ENCODE measurements at regions not wholly inside any gene's neighbourhood (a gene's known extent, or its start where the extent isn't known, plus 50 kb on each side); places are given as distances from the start of the nearest gene placed in this dataset.

DNA sequence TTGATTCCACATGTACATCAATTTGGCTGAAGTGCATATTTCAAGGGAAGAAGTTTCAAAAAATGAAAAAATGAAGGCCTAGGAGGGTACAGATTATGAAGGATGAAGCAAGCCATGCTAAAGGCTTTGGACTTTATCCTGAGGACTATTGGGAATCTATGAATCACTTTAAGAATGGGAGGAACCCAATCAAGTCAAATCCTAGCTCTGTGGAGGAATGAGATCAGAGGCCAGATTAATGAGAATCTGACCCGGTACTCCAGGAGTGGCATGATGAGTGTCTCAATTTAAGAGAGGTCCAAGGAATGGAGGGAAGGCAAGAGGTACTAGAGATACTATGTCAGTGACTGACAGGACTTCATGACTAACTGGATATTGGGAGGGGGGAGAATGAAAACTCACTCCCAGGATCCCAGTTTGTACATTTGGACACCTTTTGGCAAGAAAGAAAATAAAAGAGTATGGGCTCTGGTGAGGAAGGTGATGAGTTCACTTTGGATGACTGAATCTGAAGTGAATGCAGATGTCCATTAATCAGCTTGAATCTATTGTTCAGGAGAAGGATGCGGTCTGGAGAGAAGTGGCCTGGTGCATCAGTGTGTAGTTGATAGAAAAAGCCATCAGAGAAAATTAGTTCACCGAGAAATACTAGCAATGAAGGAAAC, 349.0 kb downstream of the EFNB2 start:
- no peak for TF ChIP-seq POLR2AphosphoS5 (IDR thresholded peaks at IDR 0.05; ENCODE audit: low read depth, low read length)
- TF ChIP-seq POU2F2 (IDR thresholded peaks at IDR 0.05; ENCODE audit: low read depth, low read length) = no peak
- no peak for TF ChIP-seq SPI1 (IDR thresholded peaks at IDR 0.05; ENCODE audit: low read depth, low read length)
- TF ChIP-seq PAX5 (IDR thresholded peaks at IDR 0.05; ENCODE audit: insufficient read depth, low read length, severe bottlenecking) = no peak
- FAIRE-seq (no peak), DNase-seq (ENCODE audit: insufficient read length, low spot score) (no peak)

DNA sequence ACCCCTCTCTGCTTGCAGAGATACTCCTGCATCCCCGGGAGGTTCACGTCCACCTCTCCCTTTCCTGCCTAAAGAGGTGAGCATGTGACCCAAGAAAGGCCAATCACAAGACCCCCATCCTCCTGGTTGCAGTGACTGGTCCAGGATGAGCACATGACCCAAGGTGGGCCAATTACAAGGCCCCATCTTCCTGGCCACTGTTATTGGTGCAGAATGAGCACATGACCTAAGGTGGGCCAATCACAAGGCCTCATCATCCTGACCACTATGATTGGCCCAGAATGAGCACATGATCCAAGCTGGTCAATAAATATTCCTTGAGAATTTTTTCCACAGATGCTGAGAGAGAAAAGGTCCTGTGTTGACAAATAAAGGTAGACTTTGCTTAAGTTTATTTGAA, 350.7 kb downstream of the EFNB2 start:
- FAIRE-seq (no peak), DNase-seq (ENCODE audit: insufficient read length, low spot score) (no peak)
- TF ChIP-seq TAF1 (IDR thresholded peaks at IDR 0.05; ENCODE audit: low read depth, low read length) (no peak), PAX5 (IDR thresholded peaks at IDR 0.05; ENCODE audit: insufficient read depth, low read length, severe bottlenecking) (no peak), POU2F2 (IDR thresholded peaks at IDR 0.05; ENCODE audit: low read depth, low read length) (no peak), POLR2AphosphoS5 (IDR thresholded peaks at IDR 0.05; ENCODE audit: low read depth, low read length) (no peak), SPI1 (IDR thresholded peaks at IDR 0.05; ENCODE audit: low read depth, low read length) (no peak), POLR2A (IDR thresholded peaks at IDR 0.05; ENCODE audit: low read depth, low read length) (no peak)

- TF ChIP-seq POU2F2 (IDR thresholded peaks at IDR 0.05; ENCODE audit: low read depth, low read length) (no peak), POLR2AphosphoS5 (IDR thresholded peaks at IDR 0.05; ENCODE audit: low read depth, low read length) (no peak), PAX5 (IDR thresholded peaks at IDR 0.05; ENCODE audit: insufficient read depth, low read length, severe bottlenecking) (no peak), SPI1 (IDR thresholded peaks at IDR 0.05; ENCODE audit: low read depth, low read length) (no peak), TAF1 (IDR thresholded peaks at IDR 0.05; ENCODE audit: low read depth, low read length) (no peak), POLR2A (IDR thresholded peaks at IDR 0.05; ENCODE audit: low read depth, low read length) (no peak)
- FAIRE-seq = no peak
- no peak for DNase-seq (ENCODE audit: insufficient read length, low spot score)
Observed at GRCh38 chr13:106183410-106184065, 351.9 kb downstream of the EFNB2 start.

GRCh38 chr13:106182404-106182803, 353.1 kb downstream of the EFNB2 start:
- FAIRE-seq (no peak), DNase-seq (ENCODE audit: insufficient read length, low spot score) (no peak)
- no peak for TF ChIP-seq POU2F2 (IDR thresholded peaks at IDR 0.05; ENCODE audit: low read depth, low read length)
- no peak for TF ChIP-seq POLR2AphosphoS5 (IDR thresholded peaks at IDR 0.05; ENCODE audit: low read depth, low read length)
- TF ChIP-seq SPI1 (IDR thresholded peaks at IDR 0.05; ENCODE audit: low read depth, low read length) = no peak
- TF ChIP-seq TAF1 (IDR thresholded peaks at IDR 0.05; ENCODE audit: low read depth, low read length) = no peak
- TF ChIP-seq POLR2A (IDR thresholded peaks at IDR 0.05; ENCODE audit: low read depth, low read length) = no peak
- no peak for TF ChIP-seq PAX5 (IDR thresholded peaks at IDR 0.05; ENCODE audit: insufficient read depth, low read length, severe bottlenecking)

DNA sequence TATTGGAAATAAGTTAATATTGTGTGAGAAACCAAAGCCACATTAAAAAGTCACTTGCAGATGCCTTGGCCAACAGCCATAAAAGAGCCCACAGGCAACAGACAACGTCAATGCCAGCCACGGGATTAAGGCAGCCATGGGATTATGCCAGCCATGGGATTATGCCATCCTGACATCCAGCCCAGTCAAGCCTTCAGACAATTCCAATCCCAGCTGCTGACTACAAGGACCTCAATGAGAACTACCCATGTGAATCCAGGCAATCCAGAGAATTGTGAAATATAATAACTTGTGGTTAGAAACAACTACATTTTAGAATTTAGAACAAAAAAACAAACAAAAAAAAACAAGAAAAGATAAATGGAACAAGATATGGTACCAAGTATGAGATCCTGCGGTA, 356.6 kb downstream of the EFNB2 start:
- no peak for FAIRE-seq
- no peak for TF ChIP-seq POLR2AphosphoS5 (IDR thresholded peaks at IDR 0.05; ENCODE audit: low read depth, low read length)
- TF ChIP-seq SPI1 (IDR thresholded peaks at IDR 0.05; ENCODE audit: low read depth, low read length) = no peak
- DNase-seq (ENCODE audit: insufficient read length, low spot score) = no peak

GRCh38 chr13:106177146-106177545, 358.3 kb downstream of the EFNB2 start:
- TF ChIP-seq SPI1 (IDR thresholded peaks at IDR 0.05; ENCODE audit: low read depth, low read length) (no peak), POLR2AphosphoS5 (IDR thresholded peaks at IDR 0.05; ENCODE audit: low read depth, low read length) (no peak), PAX5 (IDR thresholded peaks at IDR 0.05; ENCODE audit: insufficient read depth, low read length, severe bottlenecking) (no peak)
- DNase-seq (ENCODE audit: insufficient read length, low spot score) (no peak), FAIRE-seq (no peak)

- FAIRE-seq (no peak), DNase-seq (ENCODE audit: insufficient read length, low spot score) (no peak)
- no peak for TF ChIP-seq PAX5 (IDR thresholded peaks at IDR 0.05; ENCODE audit: insufficient read depth, low read length, severe bottlenecking)
- no peak for TF ChIP-seq POU2F2 (IDR thresholded peaks at IDR 0.05; ENCODE audit: low read depth, low read length)
- TF ChIP-seq POLR2A (IDR thresholded peaks at IDR 0.05; ENCODE audit: low read depth, low read length) = no peak
- TF ChIP-seq TAF1 (IDR thresholded peaks at IDR 0.05; ENCODE audit: low read depth, low read length) = no peak
- no peak for TF ChIP-seq POLR2AphosphoS5 (IDR thresholded peaks at IDR 0.05; ENCODE audit: low read depth, low read length)
Observed at GRCh38 chr13:106176117-106176516, 359.3 kb downstream of the EFNB2 start.

- TF ChIP-seq TAF1 (IDR thresholded peaks at IDR 0.05; ENCODE audit: low read depth, low read length) (no peak), POLR2AphosphoS5 (IDR thresholded peaks at IDR 0.05; ENCODE audit: low read depth, low read length) (no peak), POLR2A (IDR thresholded peaks at IDR 0.05; ENCODE audit: low read depth, low read length) (no peak), PAX5 (IDR thresholded peaks at IDR 0.05; ENCODE audit: insufficient read depth, low read length, severe bottlenecking) (no peak), POU2F2 (IDR thresholded peaks at IDR 0.05; ENCODE audit: low read depth, low read length) (no peak), SPI1 (IDR thresholded peaks at IDR 0.05; ENCODE audit: low read depth, low read length) (no peak)
- FAIRE-seq (no peak), DNase-seq (ENCODE audit: insufficient read length, low spot score) (no peak)
Observed at GRCh38 chr13:106173891-106174610, 361.4 kb downstream of the EFNB2 start.

DNA sequence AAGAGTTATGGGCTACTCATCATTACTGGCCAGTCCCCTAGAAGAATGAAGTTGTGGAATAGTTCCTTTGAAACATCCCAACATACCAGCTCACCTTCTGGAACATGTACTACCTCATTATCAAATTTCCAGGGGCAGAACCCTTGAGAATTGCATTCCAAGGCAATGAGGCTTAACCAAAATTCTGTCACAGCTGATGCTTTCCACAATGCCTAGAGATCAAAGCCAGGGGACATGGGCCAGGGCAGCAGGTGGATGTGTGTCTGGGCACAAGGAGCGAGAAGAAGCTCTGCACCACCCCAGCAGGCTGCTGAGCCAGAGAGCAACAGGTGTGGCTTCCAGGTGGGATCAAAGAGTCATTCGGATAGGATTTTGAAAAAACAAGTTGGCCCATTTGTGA, 362.1 kb downstream of the EFNB2 start:
- FAIRE-seq (no peak), DNase-seq (ENCODE audit: insufficient read length, low spot score) (no peak)
- TF ChIP-seq POLR2AphosphoS5 (IDR thresholded peaks at IDR 0.05; ENCODE audit: low read depth, low read length) (no peak), TAF1 (IDR thresholded peaks at IDR 0.05; ENCODE audit: low read depth, low read length) (no peak), POLR2A (IDR thresholded peaks at IDR 0.05; ENCODE audit: low read depth, low read length) (no peak), SPI1 (IDR thresholded peaks at IDR 0.05; ENCODE audit: low read depth, low read length) (no peak), PAX5 (IDR thresholded peaks at IDR 0.05; ENCODE audit: insufficient read depth, low read length, severe bottlenecking) (no peak), POU2F2 (IDR thresholded peaks at IDR 0.05; ENCODE audit: low read depth, low read length) (no peak)

All from GM12891 (cell line).